GM12878 (cell line): ENCODE measurements at regions not wholly inside any gene's neighbourhood (a gene's known extent, or its start where the extent isn't known, plus 50 kb on each side); places are given as distances from the start of the nearest gene placed in this dataset.

ENCODE experiments used
- CEBPB ChIP-seq, 2 experiments: fragments of 150-350 bp in 1 of 2; IDR thresholded peaks; 2 replicates each; pipeline ENCODE4 v1.6.1; 2012 to 2014; ENCODE audit warnings: low read depth in 2 of 2, low read length in 2 of 2, borderline replicate concordance in 1 of 2, inconsistent platforms in 1 of 2
- ETV6 ChIP-seq, 2 experiments: fragments of 450-650 bp in 1 of 2; IDR thresholded peaks in 1 of 2; conservative IDR thresholded peaks in 1 of 2; 2 replicates each; pipeline ENCODE4 v1.6.1; 2014; ENCODE audit warnings: antibody characterized with exemption in 1 of 2, borderline replicate concordance in 1 of 2, low read depth in 1 of 2, mild to moderate bottlenecking in 1 of 2, moderate library complexity in 1 of 2
- PML ChIP-seq: IDR thresholded peaks from 2 replicates; pipeline ENCODE4 v1.6.1; 2012; ENCODE audit warnings: low read length, inconsistent platforms
- ZBTB4 ChIP-seq: fragments of 450-650 bp; formaldehyde crosslinking; IDR thresholded peaks from 2 replicates; pipeline ENCODE4 v1.4.0; 2022; ENCODE audit warnings: mild to moderate bottlenecking, moderate library complexity
- ZNF24 ChIP-seq: fragments of 450-650 bp; IDR thresholded peaks from 2 replicates; pipeline ENCODE4 v1.6.1; 2017; ENCODE audit warnings: antibody characterized with exemption, mild to moderate bottlenecking
- TF ChIP-seq, protein P1 (sequence below): fragments of 450-650 bp; formaldehyde crosslinking; IDR thresholded peaks from 2 replicates; pipeline ENCODE4 v1.5.0; 2022; ENCODE audit warnings: mild to moderate bottlenecking, missing genetic modification characterization

DNA sequence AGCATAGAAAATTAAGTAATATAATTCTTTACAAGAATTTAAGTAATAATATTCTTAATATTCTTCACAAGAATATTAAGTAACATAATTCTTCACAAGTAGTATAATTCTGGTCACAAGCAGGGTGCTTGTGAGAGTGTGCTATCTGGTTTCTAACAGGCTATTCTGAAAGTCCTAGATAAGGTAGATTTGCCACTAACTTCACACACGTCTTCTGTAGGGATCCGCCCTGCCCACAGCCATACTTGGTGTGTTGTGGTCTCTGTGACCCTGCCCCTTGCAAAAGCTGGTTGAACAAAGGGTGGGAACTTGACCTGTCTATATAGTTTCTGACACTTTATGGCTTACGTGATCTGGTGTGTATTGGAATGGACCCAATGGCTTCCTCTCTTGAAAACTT is 253.4 kb upstream of the MDFIC2 start (continued):
- no peak for TF ChIP-seq ZBTB4 (CRISPR knock-in tag)
- no peak for TF ChIP-seq CEBPB (IDR thresholded peaks at IDR 0.05; ENCODE audit: borderline replicate concordance in 1 of 2, low read depth in 2 of 2, low read length in 2 of 2)
- TF ChIP-seq ETV6 (conservative IDR thresholded peaks at IDR 0.05 in 1 of 2, IDR thresholded peaks at IDR 0.05 in 1 of 2; ENCODE audit: borderline replicate concordance in 1 of 2, low read depth in 1 of 2): no peak
- no peak for TF ChIP-seq ZNF24
- TF ChIP-seq, protein P1, sequence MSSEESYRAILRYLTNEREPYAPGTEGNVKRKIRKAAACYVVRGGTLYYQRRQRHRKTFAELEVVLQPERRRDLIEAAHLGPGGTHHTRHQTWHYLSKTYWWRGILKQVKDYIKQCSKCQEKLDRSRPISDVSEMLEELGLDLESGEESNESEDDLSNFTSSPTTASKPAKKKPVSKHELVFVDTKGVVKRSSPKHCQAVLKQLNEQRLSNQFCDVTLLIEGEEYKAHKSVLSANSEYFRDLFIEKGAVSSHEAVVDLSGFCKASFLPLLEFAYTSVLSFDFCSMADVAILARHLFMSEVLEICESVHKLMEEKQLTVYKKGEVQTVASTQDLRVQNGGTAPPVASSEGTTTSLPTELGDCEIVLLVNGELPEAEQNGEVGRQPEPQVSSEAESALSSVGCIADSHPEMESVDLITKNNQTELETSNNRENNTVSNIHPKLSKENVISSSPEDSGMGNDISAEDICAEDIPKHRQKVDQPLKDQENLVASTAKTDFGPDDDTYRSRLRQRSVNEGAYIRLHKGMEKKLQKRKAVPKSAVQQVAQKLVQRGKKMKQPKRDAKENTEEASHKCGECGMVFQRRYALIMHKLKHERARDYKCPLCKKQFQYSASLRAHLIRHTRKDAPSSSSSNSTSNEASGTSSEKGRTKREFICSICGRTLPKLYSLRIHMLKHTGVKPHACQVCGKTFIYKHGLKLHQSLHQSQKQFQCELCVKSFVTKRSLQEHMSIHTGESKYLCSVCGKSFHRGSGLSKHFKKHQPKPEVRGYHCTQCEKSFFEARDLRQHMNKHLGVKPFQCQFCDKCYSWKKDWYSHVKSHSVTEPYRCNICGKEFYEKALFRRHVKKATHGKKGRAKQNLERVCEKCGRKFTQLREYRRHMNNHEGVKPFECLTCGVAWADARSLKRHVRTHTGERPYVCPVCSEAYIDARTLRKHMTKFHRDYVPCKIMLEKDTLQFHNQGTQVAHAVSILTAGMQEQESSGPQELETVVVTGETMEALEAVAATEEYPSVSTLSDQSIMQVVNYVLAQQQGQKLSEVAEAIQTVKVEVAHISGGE (CRISPR knock-in tag): no peak
- no peak for TF ChIP-seq PML
